ENCODE measurements at regions not wholly inside any gene's neighbourhood (a gene's known extent, or its start where the extent isn't known, plus 50 kb on each side); places are given as distances from the start of the nearest gene placed in this dataset.
"Not testable (repeated sequence)": the region's sequence is repeated elsewhere in the genome, so short reads cannot be mapped to it uniquely, and the experiment has no call there.

GRCh38 chr2:22934747-22935146 is 450.2 kb upstream of the KLHL29 start:
- no peak overlapping the region for H3K4me3 ChIP-seq (ENCODE audit: low read length)
- no peak for DNase-seq (ENCODE audit: low read depth, low spot score)

GRCh38 chr2:22942441-22942840 is 442.5 kb upstream of the KLHL29 start:
- no peak overlapping the region for H3K4me3 ChIP-seq (ENCODE audit: low read length)
- DNase-seq (ENCODE audit: low read depth, low spot score): no peak

GRCh38 chr2:22944143-22944542 is 440.8 kb upstream of the KLHL29 start:
- DNase-seq (ENCODE audit: low read depth, low spot score): no peak

GRCh38 chr2:22946553-22946952 is 438.4 kb upstream of the KLHL29 start:
- no peak for DNase-seq (ENCODE audit: low read depth, low spot score)
- no peak overlapping the region for H3K4me3 ChIP-seq (ENCODE audit: low read length)

More at GRCh38 chr2:22944143-22944542, 440.8 kb upstream of the KLHL29 start:
- no peak overlapping the region for H3K4me3 ChIP-seq (ENCODE audit: low read length)

GRCh38 chr2:22947741-22948140 is 437.2 kb upstream of the KLHL29 start:
- DNase-seq (ENCODE audit: low read depth, low spot score): no peak
- no peak overlapping the region for H3K4me3 ChIP-seq (ENCODE audit: low read length)

GRCh38 chr2:22950431-22950830 is 434.5 kb upstream of the KLHL29 start:
- no peak for DNase-seq (ENCODE audit: low read depth, low spot score)
- no peak overlapping the region for H3K4me3 ChIP-seq (ENCODE audit: low read length)

- no peak for DNase-seq (ENCODE audit: low read depth, low spot score)
- no peak overlapping the region for H3K4me3 ChIP-seq (ENCODE audit: low read length)
Observed at GRCh38 chr2:22952656-22953225, 432.2 kb upstream of the KLHL29 start.

- DNase-seq (ENCODE audit: low read depth, low spot score): no peak
- no peak overlapping the region for H3K4me3 ChIP-seq (ENCODE audit: low read length)
Observed at GRCh38 chr2:22957446-22957845, 427.5 kb upstream of the KLHL29 start.

GRCh38 chr2:22958308-22958707 is 426.7 kb upstream of the KLHL29 start:
- no peak overlapping the region for H3K4me3 ChIP-seq (ENCODE audit: low read length)
- DNase-seq (ENCODE audit: low read depth, low spot score): no peak

GRCh38 chr2:22967756-22968155 is 417.2 kb upstream of the KLHL29 start:
- no peak overlapping the region for H3K4me3 ChIP-seq (ENCODE audit: low read length)
- no peak for DNase-seq (ENCODE audit: low read depth, low spot score)

GRCh38 chr2:22970284-22970975 is 414.5 kb upstream of the KLHL29 start:
- DNase-seq (ENCODE audit: low read depth, low spot score): no peak
- no peak overlapping the region for H3K4me3 ChIP-seq (ENCODE audit: low read length)

- no peak overlapping the region for H3K4me3 ChIP-seq (ENCODE audit: low read length)
- no peak for DNase-seq (ENCODE audit: low read depth, low spot score)
Observed at GRCh38 chr2:22970991-22971390, 414.0 kb upstream of the KLHL29 start.

- no peak for DNase-seq (ENCODE audit: low read depth, low spot score)
Observed at GRCh38 chr2:22981785-22982184, 403.2 kb upstream of the KLHL29 start.

GRCh38 chr2:22984152-22984551 is 400.8 kb upstream of the KLHL29 start:
- H3K4me3 ChIP-seq (ENCODE audit: low read length); DNase-seq (ENCODE audit: low read depth, low spot score): not testable (repeated sequence)

More at GRCh38 chr2:22981785-22982184, 403.2 kb upstream of the KLHL29 start:
- no peak overlapping the region for H3K4me3 ChIP-seq (ENCODE audit: low read length)

- DNase-seq (ENCODE audit: low read depth, low spot score): no peak
Observed at GRCh38 chr2:22990246-22990645, 394.7 kb upstream of the KLHL29 start.

GRCh38 chr2:22991844-22992243 is 393.1 kb upstream of the KLHL29 start:
- H3K4me3 ChIP-seq (ENCODE audit: low read length): no peak overlapping the region

More at GRCh38 chr2:22990246-22990645, 394.7 kb upstream of the KLHL29 start:
- H3K4me3 ChIP-seq (ENCODE audit: low read length): no peak overlapping the region

GRCh38 chr2:22992441-22992840 is 392.5 kb upstream of the KLHL29 start:
- H3K4me3 ChIP-seq (ENCODE audit: low read length): no peak overlapping the region
- DNase-seq (ENCODE audit: low read depth, low spot score): no peak

More at GRCh38 chr2:22991844-22992243, 393.1 kb upstream of the KLHL29 start:
- no peak for DNase-seq (ENCODE audit: low read depth, low spot score)

- H3K4me3 ChIP-seq (ENCODE audit: low read length): no peak overlapping the region
- DNase-seq (ENCODE audit: low read depth, low spot score): no peak
Observed at GRCh38 chr2:22993250-22993649, 391.7 kb upstream of the KLHL29 start.

GRCh38 chr2:22995576-22995975 is 389.4 kb upstream of the KLHL29 start:
- H3K4me3 ChIP-seq (ENCODE audit: low read length): no peak overlapping the region
- DNase-seq (ENCODE audit: low read depth, low spot score): no peak

- no peak overlapping the region for H3K4me3 ChIP-seq (ENCODE audit: low read length)
- no peak for DNase-seq (ENCODE audit: low read depth, low spot score)
Observed at GRCh38 chr2:22996911-22997310, 388.1 kb upstream of the KLHL29 start.

GRCh38 chr2:22998359-22998758 is 386.6 kb upstream of the KLHL29 start:
- H3K4me3 ChIP-seq (ENCODE audit: low read length): no peak overlapping the region
- no peak for DNase-seq (ENCODE audit: low read depth, low spot score)

Measured in Jurkat, Clone E6-1 (cell line).